ENCODE measurements at regions not wholly inside any gene's neighbourhood (a gene's known extent, or its start where the extent isn't known, plus 50 kb on each side); places are given as distances from the start of the nearest gene placed in this dataset.
A peak's percentile ranks its signal among the peaks of the same experiment; 100 is the strongest.

DNA sequence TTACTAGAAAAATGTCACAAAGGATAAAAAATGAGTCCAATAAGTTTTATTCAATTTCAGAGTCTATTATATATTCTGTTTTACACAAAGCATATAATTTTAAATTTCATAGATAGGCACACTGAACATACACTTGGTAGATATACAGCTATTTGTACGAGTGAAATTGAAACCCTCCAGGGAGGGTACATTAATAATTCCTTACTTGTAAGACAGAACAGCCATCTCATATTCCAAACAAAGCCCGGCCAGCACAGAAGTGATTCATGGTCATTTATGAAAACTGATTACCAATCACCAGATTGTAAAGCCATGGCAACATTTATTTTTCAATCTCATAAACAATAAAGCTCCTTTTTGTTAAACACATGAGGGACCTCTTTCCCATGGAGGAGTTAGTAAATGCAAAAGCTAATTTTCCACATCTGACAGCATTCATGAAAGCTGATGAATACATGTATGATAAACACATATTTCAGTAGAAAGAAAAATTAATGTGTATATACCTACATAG, 190.6 kb downstream of the TDRD15 start:
- Histone ChIP-seq H3K9me3 (ENCODE audit: low read length) (no peaks in the 10 kb centered on the region), H3K27ac (ENCODE audit: low read length) (no peak overlapping the region), H3K79me2 (ENCODE audit: low read length) (no peaks in the 10 kb centered on the region), H3K9me2 (replicated peaks; ENCODE audit: insufficient read depth, low read length) (no peaks in the 10 kb centered on the region), H3K4me2 (ENCODE audit: low read depth, low read length, poor library complexity, severe bottlenecking) (no peak overlapping the region), H2AFZ (ENCODE audit: low read length) (no peak overlapping the region), H3K4me3 (ENCODE audit: low read length) (no peak overlapping the region), H3K36me3 (ENCODE audit: insufficient read depth, low read length) (no peaks in the 10 kb centered on the region), H4K20me1 (ENCODE audit: insufficient read depth, low read depth, low read length) (no peaks in the 10 kb centered on the region), H3K9ac (ENCODE audit: low read length) (no peak overlapping the region), H3K4me1 (ENCODE audit: low read length) (no peaks in the 10 kb centered on the region), H3K27me3 (ENCODE audit: low read length) (no peaks in the 10 kb centered on the region)
- DNase-seq: no peak

DNA sequence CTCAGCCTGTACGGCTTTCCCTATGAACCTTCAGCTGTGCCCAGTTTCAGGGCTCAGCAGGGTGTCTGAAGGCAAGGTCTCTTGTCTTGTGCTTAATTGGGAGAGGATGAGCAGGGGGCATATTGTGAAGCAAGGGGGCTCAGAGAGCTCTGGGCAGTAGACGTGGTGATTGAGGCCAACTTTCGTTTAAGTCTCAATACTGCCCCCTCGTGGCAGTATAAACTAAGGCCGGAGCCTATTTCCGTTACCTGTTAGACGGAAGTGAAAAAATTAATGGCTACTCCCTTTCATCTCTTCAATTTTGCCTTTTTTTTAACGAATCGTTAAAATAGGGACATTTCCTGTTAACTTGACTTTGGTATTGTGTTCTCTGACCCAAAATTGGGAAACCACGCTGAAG, 193.4 kb downstream of the TDRD15 start:
- DNase-seq: peak; percentile 90
- Histone ChIP-seq H3K36me3 (ENCODE audit: insufficient read depth, low read length) (no peaks in the 10 kb centered on the region), H3K27me3 (ENCODE audit: low read length) (no peaks in the 10 kb centered on the region), H2AFZ (ENCODE audit: low read length) (peak overlapping the region; percentile 77), H3K79me2 (ENCODE audit: low read length) (no peaks in the 10 kb centered on the region), H3K9me3 (ENCODE audit: low read length) (no peaks in the 10 kb centered on the region), H3K9ac (ENCODE audit: low read length) (no peak overlapping the region), H3K27ac (ENCODE audit: low read length) (no peak overlapping the region), H3K4me1 (ENCODE audit: low read length) (no peaks in the 10 kb centered on the region), H3K4me2 (ENCODE audit: low read depth, low read length, poor library complexity, severe bottlenecking) (no peak overlapping the region), H3K4me3 (ENCODE audit: low read length) (no peak overlapping the region), H4K20me1 (ENCODE audit: insufficient read depth, low read depth, low read length) (no peaks in the 10 kb centered on the region), H3K9me2 (replicated peaks; ENCODE audit: insufficient read depth, low read length) (no peaks in the 10 kb centered on the region)

DNA sequence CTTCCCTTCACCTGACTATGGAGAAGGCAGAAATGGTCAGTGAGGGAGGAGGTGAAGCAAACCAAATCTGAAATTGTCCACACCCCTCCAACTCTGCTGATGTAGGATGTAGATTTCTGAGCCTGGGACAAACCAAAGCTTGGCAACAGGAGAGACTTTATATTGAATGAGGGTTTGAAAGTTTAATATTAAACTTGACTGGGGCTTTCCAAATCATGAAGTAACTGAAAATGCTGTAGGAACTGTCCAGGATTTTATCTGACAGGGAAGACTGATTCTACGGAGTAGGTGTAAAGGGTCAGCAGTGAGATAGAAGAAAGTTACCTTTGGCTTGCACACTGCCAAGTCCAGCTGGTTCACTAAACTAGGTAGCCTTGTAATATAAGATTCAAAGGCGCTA, 194.5 kb downstream of the TDRD15 start:
- H3K4me1 ChIP-seq (ENCODE audit: low read length): no peaks in the 10 kb centered on the region
- H3K4me3 ChIP-seq (ENCODE audit: low read length): no peak overlapping the region
- no peaks in the 10 kb centered on the region for H3K9me3 ChIP-seq (ENCODE audit: low read length)
- H3K27me3 ChIP-seq (ENCODE audit: low read length): no peaks in the 10 kb centered on the region
- no peaks in the 10 kb centered on the region for H3K79me2 ChIP-seq (ENCODE audit: low read length)
- no peaks in the 10 kb centered on the region for H4K20me1 ChIP-seq (ENCODE audit: insufficient read depth, low read depth, low read length)
- no peaks in the 10 kb centered on the region for H3K9me2 ChIP-seq (replicated peaks; ENCODE audit: insufficient read depth, low read length)
- H3K36me3 ChIP-seq (ENCODE audit: insufficient read depth, low read length): no peaks in the 10 kb centered on the region
- H3K27ac ChIP-seq (ENCODE audit: low read length): no peak overlapping the region
- no peak for DNase-seq
- no peak overlapping the region for H3K9ac ChIP-seq (ENCODE audit: low read length)
- no peak overlapping the region for H2AFZ ChIP-seq (ENCODE audit: low read length)
- no peak overlapping the region for H3K4me2 ChIP-seq (ENCODE audit: low read depth, low read length, poor library complexity, severe bottlenecking)

DNA sequence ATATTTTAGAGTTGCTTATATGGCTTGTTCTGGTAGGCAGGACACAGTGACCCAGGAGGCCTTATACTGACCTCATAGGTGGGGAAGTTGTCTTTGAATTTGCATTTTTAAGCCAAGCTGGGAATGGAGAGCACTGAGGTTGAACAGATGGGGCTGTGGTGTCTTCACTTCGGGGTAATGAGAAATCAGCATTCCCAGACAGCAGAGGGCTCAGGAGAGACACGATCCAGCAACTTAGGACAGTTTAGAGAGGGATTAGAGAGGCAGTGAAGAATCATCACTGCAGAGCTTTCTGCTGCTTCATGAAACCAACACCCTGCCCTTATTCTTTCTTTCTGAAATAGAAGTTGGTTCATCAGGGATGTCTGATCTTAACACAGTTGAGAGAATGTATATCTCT, 202.4 kb downstream of the TDRD15 start:
- DNase-seq: no peak
- no peak overlapping the region for H3K27ac ChIP-seq (ENCODE audit: low read length)
- H3K79me2 ChIP-seq (ENCODE audit: low read length): no peaks in the 10 kb centered on the region
- no peaks in the 10 kb centered on the region for H4K20me1 ChIP-seq (ENCODE audit: insufficient read depth, low read depth, low read length)
- H2AFZ ChIP-seq (ENCODE audit: low read length): no peak overlapping the region
- H3K9me3 ChIP-seq (ENCODE audit: low read length): no peaks in the 10 kb centered on the region
- H3K9ac ChIP-seq (ENCODE audit: low read length): no peak overlapping the region
- H3K4me2 ChIP-seq (ENCODE audit: low read depth, low read length, poor library complexity, severe bottlenecking): no peak overlapping the region
- H3K4me1 ChIP-seq (ENCODE audit: low read length): 0 out of 2 replicates have a peak, but pooled peaks cover 4% of the 10 kb centered on the region
- H3K9me2 ChIP-seq (replicated peaks; ENCODE audit: insufficient read depth, low read length): no peaks in the 10 kb centered on the region
- H3K36me3 ChIP-seq (ENCODE audit: insufficient read depth, low read length): no peaks in the 10 kb centered on the region
- H3K4me3 ChIP-seq (ENCODE audit: low read length): no peak overlapping the region
- no peaks in the 10 kb centered on the region for H3K27me3 ChIP-seq (ENCODE audit: low read length)

GRCh38 chr2:21328177-21328576, 204.4 kb downstream of the TDRD15 start:
- Histone ChIP-seq H3K27me3 (ENCODE audit: low read length) (no peaks in the 10 kb centered on the region), H3K4me2 (ENCODE audit: low read depth, low read length, poor library complexity, severe bottlenecking) (no peak overlapping the region)

DNA sequence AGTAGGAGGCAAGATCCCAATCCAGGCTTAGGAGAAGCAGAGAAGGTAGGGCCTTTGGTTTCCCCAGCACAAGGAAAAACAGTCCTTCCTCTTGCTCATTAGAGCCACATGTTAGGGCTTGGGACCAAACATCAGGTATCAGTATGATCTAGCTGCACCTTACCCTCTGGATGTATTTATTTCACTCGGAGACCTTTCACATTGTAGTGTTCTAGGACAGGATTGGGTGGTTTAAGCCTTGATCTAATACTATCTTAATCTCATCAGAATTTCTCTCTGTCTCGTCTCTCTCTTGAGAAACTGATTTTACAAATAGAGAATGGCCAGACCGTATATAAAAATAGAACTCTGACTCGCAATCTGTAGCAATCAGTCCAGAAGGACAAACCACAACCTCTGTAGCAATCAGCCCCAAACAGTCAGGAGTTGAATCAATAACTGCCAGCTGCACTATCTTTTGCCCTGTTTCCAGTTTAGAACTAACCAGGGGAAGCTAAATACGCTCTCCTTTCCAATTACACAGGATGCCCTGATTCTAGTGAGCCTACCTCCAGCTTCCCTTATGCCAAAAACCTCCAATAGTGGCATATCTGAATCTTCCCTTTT, 207.1 kb downstream of the TDRD15 start:
- no peak overlapping the region for H3K27ac ChIP-seq (ENCODE audit: low read length)
- no peaks in the 10 kb centered on the region for H3K9me3 ChIP-seq (ENCODE audit: low read length)
- H2AFZ ChIP-seq (ENCODE audit: low read length): no peak overlapping the region
- H3K4me2 ChIP-seq (ENCODE audit: low read depth, low read length, poor library complexity, severe bottlenecking): no peak overlapping the region
- 0 out of 2 replicates have a peak, but pooled peaks cover 4% of the 10 kb centered on the region for H3K4me1 ChIP-seq (ENCODE audit: low read length)
- DNase-seq: no peak
- H3K9me2 ChIP-seq (replicated peaks; ENCODE audit: insufficient read depth, low read length): no peaks in the 10 kb centered on the region
- no peaks in the 10 kb centered on the region for H3K79me2 ChIP-seq (ENCODE audit: low read length)
- H3K9ac ChIP-seq (ENCODE audit: low read length): no peak overlapping the region
- H3K4me3 ChIP-seq (ENCODE audit: low read length): no peak overlapping the region
- no peaks in the 10 kb centered on the region for H3K36me3 ChIP-seq (ENCODE audit: insufficient read depth, low read length)
- H4K20me1 ChIP-seq (ENCODE audit: insufficient read depth, low read depth, low read length): no peaks in the 10 kb centered on the region
- H3K27me3 ChIP-seq (ENCODE audit: low read length): no peaks in the 10 kb centered on the region

More at GRCh38 chr2:21328177-21328576, 204.4 kb downstream of the TDRD15 start:
- no peaks in the 10 kb centered on the region for H3K9me3 ChIP-seq (ENCODE audit: low read length)
- no peaks in the 10 kb centered on the region for H3K79me2 ChIP-seq (ENCODE audit: low read length)
- H3K4me3 ChIP-seq (ENCODE audit: low read length): no peak overlapping the region
- H3K9me2 ChIP-seq (replicated peaks; ENCODE audit: insufficient read depth, low read length): no peaks in the 10 kb centered on the region
- no peaks in the 10 kb centered on the region for H4K20me1 ChIP-seq (ENCODE audit: insufficient read depth, low read depth, low read length)
- no peak for DNase-seq
- no peaks in the 10 kb centered on the region for H3K36me3 ChIP-seq (ENCODE audit: insufficient read depth, low read length)
- no peak overlapping the region for H3K9ac ChIP-seq (ENCODE audit: low read length)
- 0 out of 2 replicates have a peak, but pooled peaks cover 4% of the 10 kb centered on the region for H3K4me1 ChIP-seq (ENCODE audit: low read length)
- no peak overlapping the region for H2AFZ ChIP-seq (ENCODE audit: low read length)
- H3K27ac ChIP-seq (ENCODE audit: low read length): no peak overlapping the region

DNA sequence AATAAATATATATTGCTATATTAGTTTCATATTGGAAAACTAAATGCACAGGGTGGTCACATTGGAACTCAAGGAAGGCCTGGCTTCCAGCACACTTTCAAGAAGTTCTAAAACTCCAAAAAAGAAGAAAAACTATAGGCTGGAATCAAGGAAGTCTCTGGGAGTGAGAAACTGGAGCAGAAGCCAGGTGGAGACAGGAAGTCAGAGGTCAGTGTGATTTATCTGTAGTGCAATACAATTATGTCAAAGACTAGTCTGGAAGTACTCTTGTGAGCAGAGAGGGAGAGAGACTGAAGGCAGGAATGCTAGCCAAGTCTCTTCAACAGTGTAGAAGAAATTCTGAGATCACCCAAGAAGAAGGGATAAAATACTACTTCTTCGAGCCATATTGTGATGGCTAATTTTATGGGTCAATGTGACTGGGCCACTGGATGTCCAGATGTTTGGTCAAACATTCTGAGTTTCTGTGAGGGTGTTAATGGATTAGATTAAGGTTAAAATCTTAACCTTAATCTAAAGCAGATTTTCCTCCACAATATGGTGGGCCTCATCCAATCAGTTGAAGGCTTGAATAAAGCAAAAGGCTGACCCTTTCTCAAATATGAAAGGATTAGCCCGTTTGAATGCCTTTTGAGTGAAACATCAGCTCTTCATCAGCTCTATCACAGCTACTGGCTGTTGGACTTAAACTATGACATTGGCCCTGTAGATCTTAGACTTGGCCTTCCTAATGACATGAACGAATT, 208.0 kb downstream of the TDRD15 start:
- H3K9me2 ChIP-seq (replicated peaks; ENCODE audit: insufficient read depth, low read length): no peaks in the 10 kb centered on the region
- no peaks in the 10 kb centered on the region for H3K4me1 ChIP-seq (ENCODE audit: low read length)
- no peak for DNase-seq
- H2AFZ ChIP-seq (ENCODE audit: low read length): no peak overlapping the region
- no peaks in the 10 kb centered on the region for H4K20me1 ChIP-seq (ENCODE audit: insufficient read depth, low read depth, low read length)
- no peak overlapping the region for H3K9ac ChIP-seq (ENCODE audit: low read length)
- no peak overlapping the region for H3K27ac ChIP-seq (ENCODE audit: low read length)
- H3K27me3 ChIP-seq (ENCODE audit: low read length): no peaks in the 10 kb centered on the region
- no peak overlapping the region for H3K4me2 ChIP-seq (ENCODE audit: low read depth, low read length, poor library complexity, severe bottlenecking)
- no peaks in the 10 kb centered on the region for H3K79me2 ChIP-seq (ENCODE audit: low read length)
- no peak overlapping the region for H3K4me3 ChIP-seq (ENCODE audit: low read length)
- no peaks in the 10 kb centered on the region for H3K9me3 ChIP-seq (ENCODE audit: low read length)
- H3K36me3 ChIP-seq (ENCODE audit: insufficient read depth, low read length): no peaks in the 10 kb centered on the region

- Histone ChIP-seq H3K36me3 (ENCODE audit: insufficient read depth, low read length) (no peaks in the 10 kb centered on the region), H3K4me3 (ENCODE audit: low read length) (no peak overlapping the region), H3K9me2 (replicated peaks; ENCODE audit: insufficient read depth, low read length) (no peaks in the 10 kb centered on the region), H3K9me3 (ENCODE audit: low read length) (no peaks in the 10 kb centered on the region), H2AFZ (ENCODE audit: low read length) (no peak overlapping the region), H3K27ac (ENCODE audit: low read length) (no peak overlapping the region), H3K79me2 (ENCODE audit: low read length) (no peaks in the 10 kb centered on the region), H3K27me3 (ENCODE audit: low read length) (no peaks in the 10 kb centered on the region), H4K20me1 (ENCODE audit: insufficient read depth, low read depth, low read length) (no peaks in the 10 kb centered on the region), H3K9ac (ENCODE audit: low read length) (no peak overlapping the region), H3K4me1 (ENCODE audit: low read length) (no peaks in the 10 kb centered on the region), H3K4me2 (ENCODE audit: low read depth, low read length, poor library complexity, severe bottlenecking) (no peak overlapping the region)
- no peak for DNase-seq
These were observed 209.3 kb downstream of the TDRD15 start for GRCh38 chr2:21332993-21333625.

Measured in Karpas-422 (cell line).